Activated T-cell treated with anti-CD3 and anti-CD28 coated beads, Interleukin-2, amount 50 U/mL, for 24 hours (primary cell): ENCODE measurements at regions not wholly inside any gene's neighbourhood (a gene's known extent, or its start where the extent isn't known, plus 50 kb on each side); places are given as distances from the start of the nearest gene placed in this dataset.

Experiments
- DNase-seq: peaks from one replicate; pipeline ENCODE4 v3.0.0-alpha.2; 2020
- H3K27ac Mint-ChIP-seq: 2 replicates; pipeline ENCODE4 v1.8.0; 2020; ENCODE audit warnings: mild to moderate bottlenecking, mixed read lengths
- H3K27me3 Mint-ChIP-seq: 2 replicates; pipeline ENCODE4 v1.8.0; 2020; ENCODE audit warnings: mixed read lengths
- H3K36me3 Mint-ChIP-seq: 2 replicates; pipeline ENCODE4 v1.8.0; 2020; ENCODE audit warnings: low read depth, mixed read lengths
- H3K4me1 Mint-ChIP-seq: 2 replicates; pipeline ENCODE4 v1.8.0; 2020; ENCODE audit warnings: low read depth, mixed read lengths
- H3K4me3 Mint-ChIP-seq: 2 replicates; pipeline ENCODE4 v1.8.0; 2020; ENCODE audit warnings: mild to moderate bottlenecking, moderate library complexity, mixed read lengths
- H3K9me3 Mint-ChIP-seq: 2 replicates; pipeline ENCODE4 v1.8.0; 2020; ENCODE audit warnings: mixed read lengths

GRCh38 chr6:145023116-145023726, 712.1 kb downstream of the EPM2A start:
- Mint-ChIP-seq H3K27me3 (peaks cover 26% of the 10 kb centered on the region), H3K4me3 (no peak overlapping the region), H3K4me1 (peaks cover 14% of the 10 kb centered on the region), H3K36me3 (no peaks in the 10 kb centered on the region), H3K27ac (peak overlapping the region; percentile 10), H3K9me3 (no peaks in the 10 kb centered on the region)
- DNase-seq: no peak

DNA sequence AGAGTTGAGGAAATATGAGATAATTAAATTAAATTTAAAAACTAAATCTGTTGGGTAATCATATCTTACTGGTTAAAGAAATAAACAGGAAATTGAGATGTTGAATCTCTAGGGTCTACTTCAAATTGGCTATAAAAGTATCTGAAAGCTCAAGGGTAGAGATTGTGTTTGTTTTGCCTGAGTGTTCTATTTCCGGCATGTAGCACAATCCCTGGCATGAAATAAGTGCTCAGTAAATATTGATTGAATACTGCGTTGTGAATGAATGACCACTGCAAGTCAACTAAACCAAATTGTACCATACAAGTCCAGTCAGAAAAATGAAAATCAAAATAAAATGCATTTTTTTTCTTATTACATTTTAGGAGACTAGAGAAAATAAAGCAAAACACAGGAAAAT, 709.8 kb downstream of the EPM2A start:
- peaks cover 13% of the 10 kb centered on the region for H3K4me1 Mint-ChIP-seq
- no peaks in the 10 kb centered on the region for H3K9me3 Mint-ChIP-seq
- no peaks in the 10 kb centered on the region for H3K36me3 Mint-ChIP-seq
- peaks cover 35% of the 10 kb centered on the region for H3K27me3 Mint-ChIP-seq
- H3K4me3 Mint-ChIP-seq: no peak overlapping the region
- DNase-seq: no peak
- H3K27ac Mint-ChIP-seq: no peak overlapping the region

- Mint-ChIP-seq H3K4me3 (no peak overlapping the region), H3K36me3 (no peaks in the 10 kb centered on the region), H3K4me1 (peaks cover 13% of the 10 kb centered on the region), H3K27me3 (peaks cover 39% of the 10 kb centered on the region), H3K9me3 (no peaks in the 10 kb centered on the region), H3K27ac (no peak overlapping the region)
- no peak for DNase-seq
Measured at GRCh38 chr6:145026267-145026679, 709.0 kb downstream of the EPM2A start.

GRCh38 chr6:145028144-145028818, 707.0 kb downstream of the EPM2A start:
- no peak for DNase-seq
- no peak overlapping the region for H3K27ac Mint-ChIP-seq
- H3K9me3 Mint-ChIP-seq: no peaks in the 10 kb centered on the region
- H3K36me3 Mint-ChIP-seq: no peaks in the 10 kb centered on the region
- peaks cover 29% of the 10 kb centered on the region for H3K27me3 Mint-ChIP-seq
- H3K4me3 Mint-ChIP-seq: no peak overlapping the region
- H3K4me1 Mint-ChIP-seq: peaks cover under 1% of the 10 kb centered on the region

GRCh38 chr6:145031001-145031400, 704.3 kb downstream of the EPM2A start:
- Mint-ChIP-seq H3K36me3 (no peaks in the 10 kb centered on the region), H3K4me1 (no peaks in the 10 kb centered on the region), H3K4me3 (no peak overlapping the region), H3K27me3 (peaks cover 44% of the 10 kb centered on the region), H3K27ac (no peak overlapping the region), H3K9me3 (no peaks in the 10 kb centered on the region)
- DNase-seq: no peak

DNA sequence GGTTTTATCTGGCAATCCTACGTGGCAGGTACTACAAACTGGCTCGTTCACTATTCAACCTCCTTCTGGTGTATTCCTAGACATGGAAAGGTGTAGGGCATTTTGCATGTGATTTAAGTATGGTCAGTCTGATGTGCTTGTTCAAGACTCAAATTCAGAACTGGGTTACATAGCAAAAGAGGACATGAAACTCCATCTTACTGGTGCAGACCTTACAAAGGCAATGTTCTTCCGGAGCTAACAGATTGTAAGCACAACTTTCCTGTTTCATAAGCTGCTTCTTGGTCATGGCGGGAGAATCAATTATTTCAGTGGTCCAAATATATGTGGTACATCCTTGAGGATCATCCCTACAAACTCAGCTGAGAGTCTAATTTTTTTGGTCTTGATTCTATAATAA, 703.4 kb downstream of the EPM2A start:
- H3K27me3 Mint-ChIP-seq: peaks cover 45% of the 10 kb centered on the region

GRCh38 chr6:145032562-145033145, 702.7 kb downstream of the EPM2A start:
- DNase-seq: no peak
- no peak overlapping the region for H3K27ac Mint-ChIP-seq
- H3K27me3 Mint-ChIP-seq: peaks cover 41% of the 10 kb centered on the region
- no peaks in the 10 kb centered on the region for H3K36me3 Mint-ChIP-seq
- no peaks in the 10 kb centered on the region for H3K4me1 Mint-ChIP-seq
- no peaks in the 10 kb centered on the region for H3K9me3 Mint-ChIP-seq
- H3K4me3 Mint-ChIP-seq: no peak overlapping the region

More for the DNA sequence above, 703.4 kb downstream of the EPM2A start:
- no peak for DNase-seq
- H3K9me3 Mint-ChIP-seq: no peaks in the 10 kb centered on the region
- H3K4me3 Mint-ChIP-seq: no peak overlapping the region
- no peaks in the 10 kb centered on the region for H3K4me1 Mint-ChIP-seq
- no peaks in the 10 kb centered on the region for H3K36me3 Mint-ChIP-seq
- H3K27ac Mint-ChIP-seq: no peak overlapping the region

DNA sequence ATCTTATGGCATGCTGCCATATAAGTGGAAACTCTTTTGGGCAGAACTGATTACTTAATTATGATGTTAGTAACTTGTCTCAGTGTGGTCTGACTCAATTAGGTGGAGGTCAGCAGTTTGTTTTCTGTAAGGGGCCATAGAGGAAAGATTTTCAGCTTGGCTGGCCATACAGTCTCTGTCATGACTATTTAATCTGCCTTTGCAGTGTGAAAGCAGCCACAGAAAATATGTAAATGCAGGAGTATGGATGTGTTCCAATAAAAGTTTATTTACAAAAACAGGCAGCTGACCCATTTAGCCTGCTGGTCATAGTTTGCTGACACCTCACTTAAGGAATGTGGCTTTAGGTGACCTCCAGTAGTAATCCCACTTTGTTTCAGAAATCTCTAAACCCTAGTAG, 700.7 kb downstream of the EPM2A start:
- DNase-seq: no peak
- no peaks in the 10 kb centered on the region for H3K36me3 Mint-ChIP-seq
- no peak overlapping the region for H3K27ac Mint-ChIP-seq
- no peaks in the 10 kb centered on the region for H3K4me1 Mint-ChIP-seq
- no peaks in the 10 kb centered on the region for H3K9me3 Mint-ChIP-seq
- no peak overlapping the region for H3K4me3 Mint-ChIP-seq
- peaks cover 37% of the 10 kb centered on the region for H3K27me3 Mint-ChIP-seq

DNA sequence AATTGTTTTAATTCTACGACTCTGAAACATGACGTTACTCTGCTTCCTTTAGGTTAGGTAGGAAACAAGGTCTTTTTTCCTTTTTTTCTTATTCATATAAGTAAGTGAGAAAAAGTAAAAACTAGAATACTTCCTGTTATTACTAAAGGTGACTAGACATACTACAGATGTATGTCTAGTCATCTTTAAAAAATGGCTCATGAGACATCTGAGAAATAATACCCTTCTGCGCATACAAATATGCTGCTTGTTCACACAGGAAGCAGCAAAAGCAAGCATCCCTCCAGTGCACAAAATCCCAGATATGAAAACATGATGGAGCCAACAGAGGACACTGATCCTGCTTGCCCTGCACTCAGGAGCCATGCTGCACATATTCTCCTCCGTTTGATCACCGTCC, 699.1 kb downstream of the EPM2A start:
- H3K27me3 Mint-ChIP-seq: peaks cover 28% of the 10 kb centered on the region
- H3K9me3 Mint-ChIP-seq: no peaks in the 10 kb centered on the region
- no peaks in the 10 kb centered on the region for H3K36me3 Mint-ChIP-seq
- no peak overlapping the region for H3K27ac Mint-ChIP-seq
- DNase-seq: no peak
- H3K4me1 Mint-ChIP-seq: no peaks in the 10 kb centered on the region
- H3K4me3 Mint-ChIP-seq: no peak overlapping the region

GRCh38 chr6:145036848-145037567, 698.3 kb downstream of the EPM2A start:
- no peak overlapping the region for H3K4me3 Mint-ChIP-seq
- no peaks in the 10 kb centered on the region for H3K4me1 Mint-ChIP-seq
- H3K27ac Mint-ChIP-seq: no peak overlapping the region
- no peaks in the 10 kb centered on the region for H3K9me3 Mint-ChIP-seq
- peaks cover 25% of the 10 kb centered on the region for H3K27me3 Mint-ChIP-seq
- no peaks in the 10 kb centered on the region for H3K36me3 Mint-ChIP-seq
- no peak for DNase-seq

GRCh38 chr6:145042559-145042958, 692.8 kb downstream of the EPM2A start:
- Mint-ChIP-seq H3K36me3 (no peaks in the 10 kb centered on the region), H3K27me3 (peaks cover 11% of the 10 kb centered on the region), H3K4me3 (no peak overlapping the region), H3K27ac (no peak overlapping the region), H3K9me3 (no peaks in the 10 kb centered on the region), H3K4me1 (peaks cover 2% of the 10 kb centered on the region)
- no peak for DNase-seq

DNA sequence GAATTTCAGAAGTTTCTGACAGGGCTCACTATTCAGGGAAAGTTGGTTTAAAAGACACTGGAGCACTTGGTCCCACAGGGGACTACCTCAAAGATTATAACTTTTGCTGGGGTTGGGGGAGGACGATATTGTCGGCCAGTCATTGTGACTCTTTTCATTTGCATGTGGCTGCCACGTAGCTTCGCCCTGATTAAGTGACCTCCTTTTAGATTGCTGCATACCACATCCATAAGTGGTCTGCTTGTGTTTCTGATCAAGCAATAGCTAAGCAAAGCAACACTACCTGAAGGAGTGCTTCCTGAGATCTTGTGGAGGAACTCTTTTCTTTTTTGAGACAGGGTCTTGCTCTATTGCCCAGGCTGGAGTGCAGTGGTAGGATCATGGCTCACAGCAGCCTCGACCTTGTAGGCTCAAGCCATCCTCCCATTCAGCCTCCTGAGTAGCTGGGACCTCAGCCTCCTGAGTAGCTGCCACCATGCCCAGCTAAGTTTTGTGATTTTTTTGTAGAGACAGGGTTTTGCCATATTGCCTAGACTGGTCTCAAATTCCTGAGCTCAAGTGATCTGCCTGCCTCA, 691.3 kb downstream of the EPM2A start:
- no peak for DNase-seq
- H3K4me3 Mint-ChIP-seq: no peak overlapping the region
- no peak overlapping the region for H3K27ac Mint-ChIP-seq
- no peaks in the 10 kb centered on the region for H3K36me3 Mint-ChIP-seq
- H3K27me3 Mint-ChIP-seq: peaks cover 8% of the 10 kb centered on the region
- peaks cover 2% of the 10 kb centered on the region for H3K4me1 Mint-ChIP-seq
- H3K9me3 Mint-ChIP-seq: no peaks in the 10 kb centered on the region

DNA sequence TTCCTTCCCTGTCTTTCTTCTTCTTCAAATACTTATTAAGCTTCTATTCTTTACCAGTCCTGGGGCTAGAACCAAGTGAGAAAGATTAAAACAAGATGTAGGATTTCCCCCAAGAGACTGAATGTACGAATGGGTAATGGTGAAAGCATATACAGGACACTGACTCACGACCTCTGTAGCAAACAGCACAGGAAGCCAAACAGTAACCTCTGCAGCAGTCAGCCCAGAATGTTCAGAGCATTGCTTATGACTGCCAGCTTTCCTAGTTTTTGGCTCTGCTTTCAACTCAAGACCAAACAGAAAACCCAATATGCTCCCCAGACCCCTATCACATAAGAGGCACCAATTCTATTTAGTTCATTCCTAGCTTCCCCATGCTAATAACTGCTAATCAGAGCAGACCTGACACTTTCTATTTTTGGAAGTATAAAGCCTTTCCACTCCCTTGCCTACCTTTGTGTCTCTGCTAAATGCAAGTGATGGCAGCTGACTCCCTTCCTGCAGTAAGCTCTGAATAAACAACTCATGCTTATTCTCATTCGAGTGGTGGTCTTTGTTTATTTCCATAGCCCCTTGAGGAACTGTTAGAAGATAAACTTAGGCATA, 690.6 kb downstream of the EPM2A start:
- no peaks in the 10 kb centered on the region for H3K36me3 Mint-ChIP-seq
- no peak for DNase-seq
- H3K27me3 Mint-ChIP-seq: peaks cover 11% of the 10 kb centered on the region
- H3K4me1 Mint-ChIP-seq: peaks cover 2% of the 10 kb centered on the region
- H3K27ac Mint-ChIP-seq: no peak overlapping the region
- H3K9me3 Mint-ChIP-seq: no peaks in the 10 kb centered on the region
- no peak overlapping the region for H3K4me3 Mint-ChIP-seq

- H3K36me3 Mint-ChIP-seq: no peaks in the 10 kb centered on the region
- peaks cover 2% of the 10 kb centered on the region for H3K4me1 Mint-ChIP-seq
- no peak overlapping the region for H3K4me3 Mint-ChIP-seq
- H3K27me3 Mint-ChIP-seq: peaks cover 11% of the 10 kb centered on the region
- no peaks in the 10 kb centered on the region for H3K9me3 Mint-ChIP-seq
- DNase-seq: no peak
- H3K27ac Mint-ChIP-seq: no peak overlapping the region
Measured at GRCh38 chr6:145045582-145045981, 689.7 kb downstream of the EPM2A start.
